Right lobe of liver (tissue), 6 donors: ENCODE measurements at regions not wholly inside any gene's neighbourhood (a gene's known extent, or its start where the extent isn't known, plus 50 kb on each side); places are given as distances from the start of the nearest gene placed in this dataset.

Experiments used
- ATAC-seq, 4 donors: fragments of 200-7000 bp; cut with Tn5 transposase; one replicate each; pipeline ENCODE4 v1.9.1; 2020; ENCODE audit warnings: mild to moderate bottlenecking in 4 of 4, moderate library complexity in 4 of 4
- DNase-seq, 3 donors: peaks; one replicate each; pipeline ENCODE4 v3.0.0-alpha.2; 2020
- H3K27ac ChIP-seq, 3 donors: fragments of 200-600 bp; one replicate each; pipeline ENCODE4 v1.8.0; 2022
- H3K27me3 ChIP-seq, 2 donors: fragments of 200-600 bp; one replicate each; pipeline ENCODE4 v1.8.0; 2022
- H3K36me3 ChIP-seq, 4 donors: fragments of 200-600 bp; sonication (generic) in 1 of 4; one replicate each; pipeline versions ENCODE4 v1.5.1 to v1.8.0; 2017 to 2022; ENCODE audit warnings: control low read depth in 1 of 4
- H3K4me1 ChIP-seq, 4 donors: fragments of 200-600 bp; sonication (generic) in 1 of 4; one replicate each; pipeline versions ENCODE4 v1.5.1 to v1.8.0; 2017 to 2022; ENCODE audit warnings: control low read depth in 1 of 4
- H3K4me3 ChIP-seq, 3 donors: fragments of 200-600 bp; one replicate each; pipeline ENCODE4 v1.8.0; 2022
- H3K9me3 ChIP-seq, 4 donors: fragments of 200-600 bp; sonication (generic) in 1 of 4; one replicate each; pipeline versions ENCODE4 v1.5.1 to v1.8.0; 2017 to 2022; ENCODE audit warnings: control low read depth in 1 of 4
- POLR2A ChIP-seq: fragments of 450-650 bp; IDR thresholded peaks from one replicate; pipeline ENCODE4 v1.6.1; 2017; ENCODE audit warnings: antibody characterized with exemption, mild to moderate bottlenecking
- WGBS: methylation state at CpG from one replicate; pipeline ENCODE4 v1.1.6; 2018; ENCODE audit warnings: low coverage, low lambda C conversion rate; ENCODE audit not compliant: insufficient coverage; ENCODE audit errors: missing lambda C conversion rate; 5-methylcytosine and 5-hydroxymethylcytosine counted together
- intact Hi-C, 2 donors: fragments of 100-400 bp; cut with DNase I; formaldehyde crosslinking; loops; one replicate each; pipeline versions ENCODE4 v1.11.2 to v1.14.1; 2022
- TF ChIP-seq, protein P1 (sequence below), 4 donors: fragments of 200-600 bp in 3 of 4; fragments of 450-650 bp in 1 of 4; IDR thresholded peaks; one replicate each; pipeline versions ENCODE4 v1.5.1 to v1.8.0; 2016 to 2022; ENCODE audit warnings: antibody characterized with exemption in 4 of 4, mild to moderate bottlenecking in 2 of 4
- donor health status: DM: no; HTN: yes; CAD: no.
- donor health status: DM: no; HTN: no; CAD: no.
- donor health status: DM: no; HTN: no; CAD: no.
- donor health status: DM: no; HTN: yes; CAD: no.
- donor health status: DM: no; HTN: yes; CAD: no.

DNA sequence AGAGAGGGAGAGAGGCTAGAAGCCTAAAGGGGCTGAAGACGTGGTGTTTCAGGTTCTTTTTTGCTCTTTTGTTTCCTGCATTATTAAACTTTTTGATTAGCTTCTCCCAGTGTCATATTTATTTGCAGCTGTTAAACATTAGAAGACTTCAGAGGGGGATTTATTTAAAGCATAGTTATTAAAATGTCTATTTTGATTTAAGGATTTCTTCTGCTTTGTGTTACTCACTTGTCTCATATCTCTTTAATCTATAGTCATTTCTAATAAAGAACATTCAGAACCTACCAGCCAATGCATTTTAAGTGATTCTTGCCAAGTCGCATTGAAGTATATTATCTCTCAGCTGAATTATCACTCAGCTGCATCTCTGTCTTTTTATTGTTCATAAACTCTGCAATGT is 152.0 kb upstream of the DYRK2 start:
- Histone ChIP-seq H3K27ac (no peak overlapping the region), H3K27me3 (no peaks in the 10 kb centered on the region), H3K36me3 (no peaks in the 10 kb centered on the region), H3K4me1 (no peaks in the 10 kb centered on the region), H3K4me3 (no peak overlapping the region), H3K9me3 (no peaks in the 10 kb centered on the region)
- no peak for TF ChIP-seq POLR2A
- TF ChIP-seq, protein P1, sequence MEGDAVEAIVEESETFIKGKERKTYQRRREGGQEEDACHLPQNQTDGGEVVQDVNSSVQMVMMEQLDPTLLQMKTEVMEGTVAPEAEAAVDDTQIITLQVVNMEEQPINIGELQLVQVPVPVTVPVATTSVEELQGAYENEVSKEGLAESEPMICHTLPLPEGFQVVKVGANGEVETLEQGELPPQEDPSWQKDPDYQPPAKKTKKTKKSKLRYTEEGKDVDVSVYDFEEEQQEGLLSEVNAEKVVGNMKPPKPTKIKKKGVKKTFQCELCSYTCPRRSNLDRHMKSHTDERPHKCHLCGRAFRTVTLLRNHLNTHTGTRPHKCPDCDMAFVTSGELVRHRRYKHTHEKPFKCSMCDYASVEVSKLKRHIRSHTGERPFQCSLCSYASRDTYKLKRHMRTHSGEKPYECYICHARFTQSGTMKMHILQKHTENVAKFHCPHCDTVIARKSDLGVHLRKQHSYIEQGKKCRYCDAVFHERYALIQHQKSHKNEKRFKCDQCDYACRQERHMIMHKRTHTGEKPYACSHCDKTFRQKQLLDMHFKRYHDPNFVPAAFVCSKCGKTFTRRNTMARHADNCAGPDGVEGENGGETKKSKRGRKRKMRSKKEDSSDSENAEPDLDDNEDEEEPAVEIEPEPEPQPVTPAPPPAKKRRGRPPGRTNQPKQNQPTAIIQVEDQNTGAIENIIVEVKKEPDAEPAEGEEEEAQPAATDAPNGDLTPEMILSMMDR (IDR thresholded peaks at IDR 0.05), result no peak
- WGBS, result 60% methylated on average over 2 of the region's 2 CpGs
- DNase-seq (no peak), ATAC-seq (no peak)
- intact Hi-C loops, result no loop called here

DNA sequence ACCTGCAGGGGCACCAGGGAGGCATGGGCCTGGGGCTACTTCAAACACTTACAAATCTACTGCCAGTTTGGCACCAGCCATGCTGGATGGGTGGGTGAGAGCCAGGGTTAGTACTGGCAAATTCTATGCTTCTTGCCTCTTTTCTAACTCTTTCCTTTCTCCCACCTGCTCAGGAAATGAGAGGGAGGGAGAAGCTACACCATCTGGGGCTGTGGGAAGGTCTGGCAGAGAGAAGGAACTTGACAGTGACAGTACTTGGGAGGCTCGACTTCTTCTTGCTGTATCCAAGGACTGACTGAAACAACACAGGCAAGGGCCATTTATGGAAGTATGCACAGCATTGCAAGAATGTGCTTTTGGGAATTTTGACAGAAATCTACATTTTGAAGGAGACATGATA is 149.6 kb upstream of the DYRK2 start:
- TF ChIP-seq, protein P1 (IDR thresholded peaks at IDR 0.05), result no peak
- TF ChIP-seq POLR2A, result no peak
- no peaks in the 10 kb centered on the region for H3K36me3 ChIP-seq
- ATAC-seq, result no peak
- no peak overlapping the region for H3K27ac ChIP-seq
- no peaks in the 10 kb centered on the region for H3K27me3 ChIP-seq
- no peak overlapping the region for H3K4me3 ChIP-seq
- no peaks in the 10 kb centered on the region for H3K4me1 ChIP-seq
- intact Hi-C loops, result no loop called here
- DNase-seq, result no peak
- 11% methylated on average over 1 of the region's 1 CpG for WGBS
- H3K9me3 ChIP-seq, result no peaks in the 10 kb centered on the region

DNA sequence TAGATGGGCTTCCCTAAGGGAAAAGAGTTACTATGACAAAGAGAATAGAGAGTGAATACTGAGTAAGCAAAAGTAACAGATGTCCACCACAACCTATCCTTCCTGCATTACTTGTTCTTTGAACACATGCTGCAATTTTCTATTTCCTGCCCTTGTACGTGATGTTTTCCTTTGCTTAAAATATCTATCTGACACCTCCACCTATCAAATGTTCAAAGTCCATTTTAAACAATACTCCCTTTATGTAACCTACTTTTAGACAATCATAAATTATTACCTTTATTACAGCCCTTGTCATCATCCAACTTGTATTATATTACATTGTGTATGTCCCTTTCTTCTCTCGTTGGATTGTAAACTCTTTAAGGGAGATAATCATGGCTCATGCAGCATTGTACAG is 147.2 kb upstream of the DYRK2 start:
- Histone ChIP-seq H3K9me3 (no peaks in the 10 kb centered on the region), H3K4me3 (no peak overlapping the region), H3K36me3 (no peaks in the 10 kb centered on the region), H3K4me1 (no peaks in the 10 kb centered on the region), H3K27ac (no peak overlapping the region), H3K27me3 (no peaks in the 10 kb centered on the region)
- no peak for ATAC-seq
- no peak for DNase-seq
- intact Hi-C loops, result no loop called here
- 30% methylated on average over 2 of the region's 2 CpGs for WGBS
- TF ChIP-seq, protein P1 (IDR thresholded peaks at IDR 0.05), result no peak
- no peak for TF ChIP-seq POLR2A

DNA sequence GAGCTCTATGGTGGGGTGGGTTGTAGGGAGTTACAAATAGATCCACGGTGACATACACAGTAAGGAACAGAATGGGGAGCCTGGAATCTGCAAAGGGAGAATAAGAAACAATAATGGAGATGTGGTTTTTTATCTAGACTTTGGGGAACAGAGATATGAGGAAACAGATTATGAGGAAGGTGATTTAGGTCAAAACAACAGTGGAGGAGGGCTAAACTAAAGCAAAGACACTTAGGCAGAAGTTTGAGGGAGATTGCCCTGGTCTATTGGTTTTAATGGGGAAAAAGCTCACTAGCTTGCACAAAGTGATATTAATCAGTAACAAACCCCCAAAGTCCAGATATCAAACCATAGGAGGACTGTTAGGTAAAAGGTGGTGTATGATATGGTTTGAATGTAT is 144.5 kb upstream of the DYRK2 start:
- Histone ChIP-seq H3K9me3 (no peaks in the 10 kb centered on the region), H3K4me3 (no peak overlapping the region), H3K4me1 (no peaks in the 10 kb centered on the region), H3K36me3 (no peaks in the 10 kb centered on the region), H3K27me3 (no peaks in the 10 kb centered on the region), H3K27ac (no peak overlapping the region)
- intact Hi-C loops, result no loop called here
- 36% methylated on average over 1 of the region's 1 CpG for WGBS
- DNase-seq, result no peak
- no peak for TF ChIP-seq POLR2A
- TF ChIP-seq, protein P1 (IDR thresholded peaks at IDR 0.05), result no peak
- no peak for ATAC-seq

DNA sequence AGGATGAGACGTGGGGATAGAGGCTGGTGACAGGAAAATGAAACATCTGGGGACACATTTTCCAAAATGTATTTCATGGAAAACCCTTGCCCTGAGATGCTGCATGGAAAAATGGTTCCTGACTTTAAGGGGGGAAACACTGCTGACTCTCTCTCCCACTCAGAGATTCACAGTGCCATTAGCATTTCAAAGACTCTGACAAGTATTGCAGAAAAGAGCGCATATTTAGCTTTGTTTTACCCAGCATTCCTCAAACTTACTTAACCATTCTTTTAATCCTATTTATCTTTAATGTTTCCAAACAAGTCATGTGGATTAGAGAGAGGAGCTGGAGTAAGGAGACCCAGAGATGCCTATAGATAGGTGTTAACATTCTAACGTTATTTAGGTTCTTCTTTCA is 141.8 kb upstream of the DYRK2 start:
- Histone ChIP-seq H3K4me1 (no peaks in the 10 kb centered on the region), H3K27me3 (no peaks in the 10 kb centered on the region), H3K36me3 (no peaks in the 10 kb centered on the region), H3K9me3 (no peaks in the 10 kb centered on the region), H3K4me3 (no peak overlapping the region), H3K27ac (no peak overlapping the region)
- TF ChIP-seq, protein P1 (IDR thresholded peaks at IDR 0.05), result no peak
- TF ChIP-seq POLR2A, result no peak
- no peak for DNase-seq
- 29% methylated on average over 3 of the region's 3 CpGs for WGBS
- no peak for ATAC-seq
- intact Hi-C loops, result no loop called here
